LNCaP clone FGC (cell line): ENCODE measurements at regions not wholly inside any gene's neighbourhood (a gene's known extent, or its start where the extent isn't known, plus 50 kb on each side); places are given as distances from the start of the nearest gene placed in this dataset.
A peak's percentile ranks its signal among the peaks of the same experiment; 100 is the strongest.

ENCODE experiments used
- DNase-seq: peaks from one replicate; pipeline ENCODE4 v3.0.0-alpha.2; 2011; ENCODE audit warnings: low read depth
- H3K4me3 ChIP-seq: 2 replicates; pipeline ENCODE4 v1.5.1; 2011; ENCODE audit warnings: mild to moderate bottlenecking, low read depth, low read length, control low read depth
- TF ChIP-seq, protein P1 (sequence below): IDR thresholded peaks from 2 replicates; pipeline ENCODE4 v1.5.1; 2012; ENCODE audit warnings: mild to moderate bottlenecking; ENCODE audit not compliant: control insufficient read depth, insufficient read depth; ENCODE audit errors: extremely low read depth

DNA sequence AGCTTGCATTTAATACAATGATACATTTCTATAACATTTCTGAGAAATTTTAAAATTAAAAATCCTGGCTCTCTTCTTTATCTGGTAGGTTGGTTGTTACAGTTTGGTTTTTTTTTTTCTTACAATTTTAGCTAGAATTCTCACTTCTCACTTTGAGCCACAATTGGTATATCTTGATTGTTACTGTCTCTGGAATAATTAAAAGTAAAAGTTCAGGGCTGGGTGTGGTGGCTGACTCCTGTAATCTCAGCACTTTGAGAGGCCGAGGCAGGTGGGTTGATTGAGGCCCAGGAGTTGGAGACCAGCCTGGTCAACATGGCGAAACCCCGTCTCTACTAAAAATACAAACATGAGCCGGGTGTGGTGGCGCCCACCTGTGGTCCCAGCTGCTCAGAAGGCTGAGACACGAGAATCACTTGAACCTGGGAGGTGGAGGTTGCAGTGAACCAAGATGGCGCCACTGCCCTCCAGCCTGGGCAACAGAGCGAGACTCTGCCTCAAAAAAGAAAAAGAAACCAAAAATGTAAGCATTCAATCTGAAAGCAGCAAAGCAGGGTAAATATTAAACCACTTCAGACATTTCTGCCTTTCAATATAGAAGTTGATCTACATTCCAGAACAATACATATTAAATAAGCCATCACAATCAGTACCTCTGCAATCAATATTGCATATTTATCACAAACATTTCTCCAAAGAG lies 88.6 kb upstream of the PFKP start:
- TF ChIP-seq, protein P1, sequence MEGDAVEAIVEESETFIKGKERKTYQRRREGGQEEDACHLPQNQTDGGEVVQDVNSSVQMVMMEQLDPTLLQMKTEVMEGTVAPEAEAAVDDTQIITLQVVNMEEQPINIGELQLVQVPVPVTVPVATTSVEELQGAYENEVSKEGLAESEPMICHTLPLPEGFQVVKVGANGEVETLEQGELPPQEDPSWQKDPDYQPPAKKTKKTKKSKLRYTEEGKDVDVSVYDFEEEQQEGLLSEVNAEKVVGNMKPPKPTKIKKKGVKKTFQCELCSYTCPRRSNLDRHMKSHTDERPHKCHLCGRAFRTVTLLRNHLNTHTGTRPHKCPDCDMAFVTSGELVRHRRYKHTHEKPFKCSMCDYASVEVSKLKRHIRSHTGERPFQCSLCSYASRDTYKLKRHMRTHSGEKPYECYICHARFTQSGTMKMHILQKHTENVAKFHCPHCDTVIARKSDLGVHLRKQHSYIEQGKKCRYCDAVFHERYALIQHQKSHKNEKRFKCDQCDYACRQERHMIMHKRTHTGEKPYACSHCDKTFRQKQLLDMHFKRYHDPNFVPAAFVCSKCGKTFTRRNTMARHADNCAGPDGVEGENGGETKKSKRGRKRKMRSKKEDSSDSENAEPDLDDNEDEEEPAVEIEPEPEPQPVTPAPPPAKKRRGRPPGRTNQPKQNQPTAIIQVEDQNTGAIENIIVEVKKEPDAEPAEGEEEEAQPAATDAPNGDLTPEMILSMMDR: no peak
- H3K4me3 ChIP-seq: no peak overlapping the region
- DNase-seq: no peak

DNA sequence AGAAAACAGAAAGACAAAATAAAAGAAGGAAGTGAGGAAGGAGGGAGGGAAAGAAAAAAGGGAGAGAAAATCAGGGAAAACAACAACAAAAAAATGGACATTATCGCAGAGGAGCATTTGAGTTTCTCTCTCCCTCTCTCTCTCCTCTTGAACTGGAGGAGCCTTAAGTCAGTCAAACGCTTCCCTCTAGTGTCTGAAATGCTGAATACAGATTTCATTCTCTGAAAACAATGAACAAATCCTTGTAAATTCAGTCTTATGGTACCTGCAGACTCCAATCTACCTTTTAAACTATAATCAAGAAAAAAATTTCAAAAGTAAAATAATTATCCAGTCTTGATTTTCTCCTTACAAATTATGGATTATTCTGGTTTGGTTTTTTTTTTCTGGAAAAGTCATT lies 89.2 kb upstream of the PFKP start:
- H3K4me3 ChIP-seq: no peak overlapping the region
- DNase-seq: peak; percentile 54
- TF ChIP-seq, protein P1: peak; percentile 68

DNA sequence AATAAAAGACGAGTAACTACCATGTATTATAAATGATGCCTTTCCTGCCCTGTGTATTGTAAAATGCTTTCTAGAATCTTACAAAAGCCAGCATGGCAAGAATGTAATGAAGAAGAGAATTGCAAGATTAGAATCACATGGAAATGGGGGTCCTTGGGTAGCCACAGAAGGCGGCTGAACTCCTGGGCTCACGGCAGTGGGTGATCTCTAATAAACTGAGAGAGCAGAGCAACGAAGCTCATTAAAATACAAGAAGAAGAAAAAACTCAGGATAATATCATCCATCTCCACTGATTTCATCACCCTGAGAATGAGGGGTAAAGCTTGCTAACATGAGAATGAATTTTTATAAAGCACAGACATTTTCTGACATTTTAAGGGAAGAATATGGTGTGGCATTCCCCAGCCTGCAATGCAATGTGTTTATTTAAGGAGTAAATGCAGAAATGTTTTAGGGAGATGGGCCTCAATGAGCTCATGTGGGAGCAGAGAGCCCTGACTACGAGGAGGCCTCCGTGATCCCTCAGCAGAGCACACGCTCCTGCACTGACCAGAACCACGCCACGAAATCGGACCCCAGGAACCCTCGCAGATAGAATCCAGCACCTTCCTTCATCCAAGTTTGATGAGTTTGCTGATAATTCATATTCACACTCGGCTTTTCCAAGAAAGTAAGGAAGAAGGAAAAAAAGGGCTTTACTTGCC lies 92.7 kb upstream of the PFKP start:
- H3K4me3 ChIP-seq: no peak overlapping the region
- TF ChIP-seq, protein P1: no peak
- no peak for DNase-seq

DNA sequence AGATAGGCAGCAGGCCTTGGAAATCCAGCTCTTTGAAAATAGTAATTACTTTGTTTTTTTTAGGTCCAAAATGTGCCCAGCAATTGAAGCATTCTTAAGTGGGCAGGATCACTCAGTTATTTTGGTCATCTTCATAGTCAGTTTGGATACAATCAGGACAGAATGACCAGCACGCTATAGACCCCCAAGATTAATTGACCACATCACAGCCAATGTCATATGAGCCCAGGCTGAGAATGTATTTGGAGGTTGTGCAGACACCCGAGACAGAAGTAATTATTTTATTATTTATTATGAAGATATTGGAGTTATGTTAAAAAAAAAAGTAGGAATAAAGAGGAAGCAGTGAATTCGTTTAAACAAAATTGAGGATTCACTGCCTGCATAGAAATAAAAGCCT lies 93.3 kb upstream of the PFKP start:
- TF ChIP-seq, protein P1: no peak
- H3K4me3 ChIP-seq: no peak overlapping the region
- no peak for DNase-seq

GRCh38 chr10:2972810-2973209 lies 94.5 kb upstream of the PFKP start:
- H3K4me3 ChIP-seq: no peak overlapping the region
- TF ChIP-seq, protein P1: no peak
- DNase-seq: no peak

GRCh38 chr10:2972216-2972615 lies 95.1 kb upstream of the PFKP start:
- H3K4me3 ChIP-seq: no peak overlapping the region
- no peak for DNase-seq
- TF ChIP-seq, protein P1: no peak
